ENCODE measurements at regions not wholly inside any gene's neighbourhood (a gene's known extent, or its start where the extent isn't known, plus 50 kb on each side); places are given as distances from the start of the nearest gene placed in this dataset.
"Not testable (repeated sequence)": the region's sequence is repeated elsewhere in the genome, so short reads cannot be mapped to it uniquely, and the experiment has no call there.

DNA sequence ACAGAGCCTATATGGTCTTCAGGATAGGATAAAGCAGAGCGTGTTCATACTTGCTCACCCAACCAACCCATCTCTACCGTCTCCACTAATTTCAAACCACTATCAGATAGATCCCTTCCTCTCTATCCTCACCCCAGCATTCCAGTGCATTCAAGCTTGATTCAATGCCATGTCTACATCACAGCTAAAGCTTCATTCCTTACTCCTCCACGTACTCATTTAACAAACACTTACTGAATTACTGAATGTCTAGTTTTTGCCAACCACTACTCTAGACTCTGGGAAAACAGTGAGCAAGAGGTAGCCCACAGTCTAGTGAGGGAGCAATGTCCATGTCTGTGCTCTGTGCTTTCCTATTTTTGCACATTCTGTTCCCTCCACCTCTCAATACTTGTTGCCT, 163.5 kb upstream of the MSX2 start:
- Histone ChIP-seq H3K36me3 (no peaks in the 10 kb centered on the region), H3K27me3 (no peaks in the 10 kb centered on the region), H3K4me1 (no peaks in the 10 kb centered on the region), H3K27ac (no peak overlapping the region), H3K4me3 (no peak overlapping the region), H3K9me3 (no peaks in the 10 kb centered on the region)
- intact Hi-C loops (cut with DNase I; ENCODE audit: low total_unique reads): no loop called here
- TF ChIP-seq POLR2A (IDR thresholded peaks at IDR 0.05) (no peak), POLR2AphosphoS5 (IDR thresholded peaks at IDR 0.05) (no peak)
- TF ChIP-seq, protein P1, sequence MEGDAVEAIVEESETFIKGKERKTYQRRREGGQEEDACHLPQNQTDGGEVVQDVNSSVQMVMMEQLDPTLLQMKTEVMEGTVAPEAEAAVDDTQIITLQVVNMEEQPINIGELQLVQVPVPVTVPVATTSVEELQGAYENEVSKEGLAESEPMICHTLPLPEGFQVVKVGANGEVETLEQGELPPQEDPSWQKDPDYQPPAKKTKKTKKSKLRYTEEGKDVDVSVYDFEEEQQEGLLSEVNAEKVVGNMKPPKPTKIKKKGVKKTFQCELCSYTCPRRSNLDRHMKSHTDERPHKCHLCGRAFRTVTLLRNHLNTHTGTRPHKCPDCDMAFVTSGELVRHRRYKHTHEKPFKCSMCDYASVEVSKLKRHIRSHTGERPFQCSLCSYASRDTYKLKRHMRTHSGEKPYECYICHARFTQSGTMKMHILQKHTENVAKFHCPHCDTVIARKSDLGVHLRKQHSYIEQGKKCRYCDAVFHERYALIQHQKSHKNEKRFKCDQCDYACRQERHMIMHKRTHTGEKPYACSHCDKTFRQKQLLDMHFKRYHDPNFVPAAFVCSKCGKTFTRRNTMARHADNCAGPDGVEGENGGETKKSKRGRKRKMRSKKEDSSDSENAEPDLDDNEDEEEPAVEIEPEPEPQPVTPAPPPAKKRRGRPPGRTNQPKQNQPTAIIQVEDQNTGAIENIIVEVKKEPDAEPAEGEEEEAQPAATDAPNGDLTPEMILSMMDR (IDR thresholded peaks at IDR 0.05): no peak
- no peak for DNase-seq (ENCODE audit: low spot score in 2 of 2)

DNA sequence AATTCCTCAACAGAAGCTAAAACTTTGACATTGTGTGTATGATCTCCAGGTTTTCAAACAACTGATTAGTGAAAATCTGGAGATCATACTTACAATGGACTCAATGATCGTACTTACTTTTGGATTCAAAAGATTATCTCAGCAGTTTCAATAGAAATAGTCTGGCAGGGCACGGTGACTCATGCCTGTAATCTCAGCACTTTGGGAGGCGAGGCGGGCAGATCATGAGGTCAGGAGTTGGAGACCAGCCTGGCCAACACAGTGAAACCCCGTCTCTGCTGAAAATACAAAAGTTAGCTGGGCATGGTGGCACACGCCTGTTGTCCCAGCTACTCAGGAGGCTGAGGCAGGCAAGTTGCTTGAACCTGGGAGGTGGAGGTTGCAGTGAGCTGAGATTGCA, 161.3 kb upstream of the MSX2 start:
- H3K27ac ChIP-seq; H3K9me3 ChIP-seq; H3K27me3 ChIP-seq; DNase-seq (ENCODE audit: low spot score in 2 of 2); H3K4me1 ChIP-seq; intact Hi-C loops (cut with DNase I; ENCODE audit: low total_unique reads); H3K36me3 ChIP-seq; H3K4me3 ChIP-seq: not testable (repeated sequence)

DNA sequence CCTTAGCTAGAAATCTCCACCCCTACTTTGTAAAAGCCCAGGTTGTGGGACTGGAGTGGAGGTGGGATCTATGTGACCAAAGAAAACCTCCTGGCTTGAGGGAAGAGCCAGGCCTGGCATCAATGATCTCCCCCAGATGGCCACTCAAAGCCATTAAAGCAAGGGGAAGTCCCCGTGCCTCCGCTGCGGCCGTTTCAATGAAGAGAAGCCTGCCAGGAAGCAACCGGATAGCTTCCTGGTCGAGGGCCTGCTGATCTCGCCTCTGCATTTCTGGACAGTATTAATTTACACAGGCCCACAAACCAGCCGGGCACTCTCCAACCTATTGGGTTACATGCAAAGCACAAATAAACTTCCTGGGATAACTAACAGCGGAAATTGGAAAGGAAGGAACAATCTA, 160.5 kb upstream of the MSX2 start:
- intact Hi-C loops (cut with DNase I; ENCODE audit: low total_unique reads): no loop called here
- no peak overlapping the region for H3K27ac ChIP-seq
- no peaks in the 10 kb centered on the region for H3K9me3 ChIP-seq
- H3K4me1 ChIP-seq: no peaks in the 10 kb centered on the region
- DNase-seq (ENCODE audit: low spot score in 2 of 2): no peak
- no peaks in the 10 kb centered on the region for H3K27me3 ChIP-seq
- no peak for TF ChIP-seq POLR2A (IDR thresholded peaks at IDR 0.05)
- TF ChIP-seq POLR2AphosphoS5 (IDR thresholded peaks at IDR 0.05): no peak
- TF ChIP-seq, protein P1 (IDR thresholded peaks at IDR 0.05): no peak
- no peak overlapping the region for H3K4me3 ChIP-seq
- H3K36me3 ChIP-seq: no peaks in the 10 kb centered on the region

DNA sequence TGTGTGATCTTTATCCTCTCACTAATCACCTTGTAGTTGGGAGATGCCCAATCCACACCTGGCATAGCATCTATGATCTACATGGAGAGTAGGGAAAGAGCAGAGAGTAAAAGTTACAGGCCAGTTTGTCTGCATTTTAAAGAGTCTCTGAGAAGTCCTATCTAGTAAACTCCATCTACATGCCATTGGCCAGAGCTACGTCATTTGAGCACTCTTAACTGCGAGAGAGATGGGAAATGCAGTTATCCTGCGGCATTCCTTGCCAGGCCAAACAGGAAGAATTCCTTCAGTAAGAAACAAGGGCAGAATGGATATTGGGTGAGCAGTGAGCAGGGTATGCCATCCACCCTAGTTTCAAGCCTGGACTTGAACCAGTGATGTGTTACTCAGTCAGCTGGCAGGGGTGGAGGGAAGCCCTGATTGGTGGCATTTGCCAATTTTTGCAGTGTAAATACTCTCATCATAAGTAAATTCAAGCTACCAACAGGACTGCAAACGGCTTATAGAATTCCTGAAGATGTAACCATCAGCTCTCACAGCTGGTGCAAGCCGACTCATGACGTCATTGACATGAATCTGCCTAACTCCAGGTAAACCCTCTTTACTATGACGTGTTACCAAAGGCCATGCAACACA, 156.8 kb upstream of the MSX2 start:
- H3K27ac ChIP-seq: no peak overlapping the region
- no peak for DNase-seq (ENCODE audit: low spot score in 2 of 2)
- intact Hi-C loops (cut with DNase I; ENCODE audit: low total_unique reads): no loop called here
- TF ChIP-seq, protein P1 (IDR thresholded peaks at IDR 0.05): no peak
- no peak for TF ChIP-seq POLR2A (IDR thresholded peaks at IDR 0.05)
- no peaks in the 10 kb centered on the region for H3K4me1 ChIP-seq
- no peaks in the 10 kb centered on the region for H3K27me3 ChIP-seq
- no peaks in the 10 kb centered on the region for H3K36me3 ChIP-seq
- no peaks in the 10 kb centered on the region for H3K9me3 ChIP-seq
- H3K4me3 ChIP-seq: no peak overlapping the region

DNA sequence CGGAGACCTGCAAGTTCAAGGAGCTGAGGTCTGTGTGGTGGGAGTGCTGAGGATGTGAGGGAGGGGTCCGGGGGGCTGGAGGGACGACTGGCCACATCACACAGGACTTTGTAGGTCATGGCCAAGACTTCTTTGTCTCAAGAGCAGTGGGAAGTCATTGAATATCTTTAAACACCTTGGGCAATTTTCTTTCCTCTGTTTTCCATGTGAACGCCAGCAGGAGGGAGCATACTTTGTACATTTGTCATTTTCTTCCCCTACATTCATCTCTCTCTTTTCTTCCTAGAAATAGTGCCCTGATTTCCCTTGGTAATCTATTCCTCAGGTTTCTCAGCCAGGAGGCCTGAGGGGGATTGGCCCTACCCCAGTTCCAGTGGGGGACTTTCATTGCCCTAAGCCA, 153.7 kb upstream of the MSX2 start:
- intact Hi-C loops (cut with DNase I; ENCODE audit: low total_unique reads): no loop called here
- no peak for DNase-seq (ENCODE audit: low spot score in 2 of 2)
- no peak for TF ChIP-seq POLR2AphosphoS5 (IDR thresholded peaks at IDR 0.05)
- TF ChIP-seq POLR2A (IDR thresholded peaks at IDR 0.05): no peak
- TF ChIP-seq, protein P1 (IDR thresholded peaks at IDR 0.05): no peak

More for the DNA sequence above, 153.7 kb upstream of the MSX2 start:
- Histone ChIP-seq H3K27ac (no peak overlapping the region), H3K36me3 (no peaks in the 10 kb centered on the region), H3K9me3 (no peaks in the 10 kb centered on the region), H3K27me3 (no peaks in the 10 kb centered on the region), H3K4me3 (no peak overlapping the region), H3K4me1 (no peaks in the 10 kb centered on the region)
